Medulla oblongata (tissue), 1 donor: ENCODE measurements at regions not wholly inside any gene's neighbourhood (a gene's known extent, or its start where the extent isn't known, plus 50 kb on each side); places are given as distances from the start of the nearest gene placed in this dataset.
"Not testable (repeated sequence)": the region's sequence is repeated elsewhere in the genome, so short reads cannot be mapped to it uniquely, and the experiment has no call there.

Source experiments
- DNase-seq: peaks from one replicate; pipeline ENCODE4 v3.0.0-alpha.2; 2015; ENCODE audit errors: extremely low spot score

DNA sequence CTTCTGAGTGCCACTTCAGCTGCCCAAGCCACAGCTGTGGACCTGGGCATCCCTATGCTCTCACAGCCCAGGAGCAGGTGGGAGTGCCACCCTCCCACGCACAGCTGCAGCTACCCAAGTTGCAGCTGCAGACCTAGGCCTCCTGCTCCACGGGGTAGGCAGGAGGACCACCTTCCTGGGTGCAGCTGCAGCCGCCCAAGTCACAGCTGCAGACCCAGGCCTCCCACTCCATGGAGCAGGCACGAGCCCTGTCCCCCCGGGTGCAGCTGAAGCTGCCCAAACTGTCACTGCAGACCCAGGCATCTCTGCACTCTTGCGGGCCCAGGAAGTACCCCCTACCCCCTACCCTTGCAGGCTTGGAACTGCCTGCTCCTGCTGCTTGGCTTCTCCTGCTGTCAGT is 260.2 kb downstream of the XPNPEP1 start:
- DNase-seq = no peak

DNA sequence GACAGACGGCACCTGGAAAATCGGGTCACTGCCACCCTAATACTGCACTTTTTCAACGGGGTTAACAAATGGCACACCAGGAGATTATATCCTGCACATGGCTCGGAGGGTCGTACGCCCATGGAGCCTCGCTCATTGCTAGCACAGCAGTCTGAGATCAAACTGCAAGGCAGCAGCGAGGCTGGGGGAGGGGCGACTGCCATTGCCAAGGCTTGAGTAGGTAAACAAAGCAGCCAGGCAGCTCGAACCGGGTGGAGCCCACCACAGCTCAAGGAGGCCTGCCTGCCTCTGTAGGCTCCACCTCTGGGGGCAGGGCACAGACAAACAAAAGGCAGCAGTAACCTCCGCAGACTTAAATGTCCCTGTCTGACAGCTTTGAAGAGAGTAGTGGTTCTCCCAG is 270.7 kb downstream of the XPNPEP1 start:
- DNase-seq = not testable (repeated sequence)

DNA sequence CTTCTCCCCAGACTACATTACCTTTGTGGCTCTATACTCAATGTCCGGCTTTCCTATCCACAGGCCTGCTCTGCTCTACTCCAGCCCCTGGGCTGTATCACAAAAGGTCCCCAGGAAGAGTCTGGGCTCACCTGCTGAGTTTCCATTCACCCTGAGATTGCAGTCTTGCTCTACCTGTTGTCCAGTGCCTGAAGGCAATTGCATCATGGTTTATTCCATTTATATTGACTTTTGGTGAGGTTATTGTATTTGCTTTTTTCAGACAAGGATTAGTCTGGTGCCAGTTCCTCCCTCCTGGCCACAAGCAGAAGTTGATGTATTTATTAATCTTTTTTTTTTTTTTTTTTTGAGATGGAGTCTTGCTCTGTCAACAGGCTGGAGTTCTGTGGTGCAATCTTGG is 273.1 kb downstream of the XPNPEP1 start:
- DNase-seq = no peak

DNA sequence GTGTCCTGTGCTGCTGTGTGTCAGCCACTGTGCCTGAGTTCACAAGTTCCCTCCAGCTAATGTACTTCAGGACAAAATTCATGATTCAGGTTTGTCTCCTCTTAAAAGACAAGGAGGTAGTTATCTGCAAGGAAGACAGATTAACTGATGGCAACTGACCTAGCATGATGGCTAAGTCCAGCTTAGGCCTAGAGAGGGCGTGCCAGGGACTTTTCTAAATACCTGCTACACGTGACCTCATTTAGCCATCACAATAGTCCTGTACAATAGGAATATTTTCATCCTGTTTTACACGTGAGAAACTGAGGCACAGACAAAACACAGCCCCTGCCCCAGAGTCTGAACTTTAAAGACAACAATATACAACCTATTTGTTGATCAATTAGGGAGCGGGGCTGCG is 275.7 kb downstream of the XPNPEP1 start:
- DNase-seq = no peak

DNA sequence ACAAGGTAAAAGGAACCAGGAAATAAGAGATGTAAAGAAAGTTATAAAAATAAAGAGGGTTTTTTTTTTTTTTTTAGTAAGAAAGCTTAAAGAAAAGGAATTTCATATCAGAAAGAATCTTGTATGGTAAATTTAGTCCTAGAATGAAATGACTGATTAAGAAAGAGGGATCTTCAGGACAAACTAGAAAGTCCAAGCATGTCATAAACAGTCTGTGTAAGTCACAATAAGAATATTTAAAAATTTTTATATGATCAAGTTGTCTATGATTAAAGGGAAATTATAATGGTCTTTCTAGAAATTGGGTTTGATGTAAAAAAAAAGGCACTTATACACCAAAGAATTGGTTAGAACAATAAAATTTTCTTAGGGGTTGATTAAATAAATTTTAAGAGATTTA is 289.5 kb downstream of the XPNPEP1 start:
- no peak for DNase-seq

DNA sequence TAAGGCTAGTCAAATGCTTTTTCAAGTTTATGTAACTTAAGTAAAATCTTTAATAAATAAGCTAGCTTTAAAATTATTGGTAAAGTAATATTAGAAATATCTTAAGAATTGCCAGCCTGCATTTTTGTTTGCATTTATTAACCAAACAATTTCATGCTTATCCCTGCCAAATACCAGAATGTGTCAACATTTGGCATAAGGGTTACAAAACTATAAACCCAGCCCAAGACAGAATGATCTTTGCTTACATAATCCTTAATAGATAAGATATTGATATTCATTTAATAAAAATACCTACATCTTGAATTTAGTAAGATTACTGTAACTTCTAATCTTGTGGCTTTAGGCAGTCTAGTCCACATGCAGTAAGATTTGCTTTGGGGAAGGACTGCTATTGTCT is 290.3 kb downstream of the XPNPEP1 start:
- not testable (repeated sequence) for DNase-seq

DNA sequence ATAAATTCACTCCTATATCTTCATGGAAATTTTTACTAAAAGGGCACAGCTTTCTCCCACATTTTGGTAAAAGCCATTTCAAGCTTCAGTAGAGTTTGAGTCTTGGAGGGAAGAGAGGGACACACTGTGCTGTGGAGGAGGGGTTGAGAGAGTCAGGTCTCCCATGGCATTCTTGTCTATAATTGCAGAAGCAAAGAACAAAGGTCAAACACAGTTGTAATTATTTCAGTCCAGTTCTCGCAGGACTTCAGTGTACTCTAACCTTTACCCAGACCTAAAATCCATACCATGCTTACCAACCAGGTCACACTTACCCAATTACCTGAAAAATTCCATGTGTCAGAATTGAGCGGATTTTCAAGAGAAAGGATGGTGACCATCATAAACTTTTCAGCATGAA is 298.4 kb downstream of the XPNPEP1 start:
- DNase-seq = no peak

DNA sequence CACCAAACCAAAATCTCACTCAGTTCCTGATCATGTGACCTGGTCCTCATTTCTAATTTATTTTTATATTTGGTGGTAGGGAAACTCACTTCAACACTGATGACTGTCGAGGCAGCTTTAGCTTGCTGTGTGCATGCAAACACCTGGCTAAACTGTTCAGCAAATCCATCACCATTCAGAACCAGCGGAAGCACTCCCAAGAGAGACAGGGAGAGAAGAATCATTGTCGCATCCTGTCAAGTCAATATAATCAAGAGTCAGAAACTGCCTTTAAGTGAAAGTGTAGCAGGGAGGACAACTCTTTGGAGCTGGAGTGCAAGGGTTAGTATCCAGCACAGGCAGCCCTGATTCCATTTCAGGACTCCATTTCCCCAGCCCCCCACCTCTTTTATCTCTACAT is 300.7 kb downstream of the XPNPEP1 start:
- DNase-seq = no peak

DNA sequence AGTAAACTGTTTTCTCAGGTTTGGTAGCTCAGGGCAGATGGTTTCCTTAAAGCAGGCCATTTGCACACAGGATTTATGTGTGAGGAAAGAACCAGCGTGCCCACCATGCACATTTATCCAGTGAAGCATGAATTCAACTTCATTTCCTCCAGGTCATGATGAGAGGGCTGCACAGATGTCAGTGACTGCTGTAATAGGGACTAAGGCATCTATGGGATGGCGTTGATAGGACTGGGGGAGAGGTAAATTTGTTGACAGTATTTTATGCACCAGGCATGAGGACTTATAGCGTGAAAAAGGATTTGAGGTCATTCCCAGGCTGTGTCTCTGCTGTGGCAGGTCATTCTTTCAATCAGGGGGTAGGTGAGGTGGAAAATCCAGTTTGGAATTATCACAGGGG is 302.9 kb downstream of the XPNPEP1 start:
- no peak for DNase-seq

DNA sequence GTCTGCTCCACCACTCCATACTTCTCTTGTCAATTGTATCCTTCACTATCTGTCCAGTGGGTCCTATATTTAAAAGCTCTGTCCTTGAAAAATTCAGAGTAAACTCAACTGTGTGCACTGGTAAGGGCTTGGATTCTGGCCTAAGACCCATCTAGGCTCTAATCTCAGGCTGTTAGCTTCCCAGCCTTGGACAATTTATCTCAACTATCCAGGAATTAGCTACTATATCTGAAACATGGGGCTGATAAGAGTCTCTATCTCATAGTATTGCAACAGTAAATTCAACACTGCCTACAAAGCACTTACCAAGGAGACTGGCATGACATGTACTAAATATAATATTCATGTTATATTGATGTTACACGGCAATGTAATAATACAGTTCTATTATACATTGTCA is 303.4 kb downstream of the XPNPEP1 start:
- DNase-seq = no peak

DNA sequence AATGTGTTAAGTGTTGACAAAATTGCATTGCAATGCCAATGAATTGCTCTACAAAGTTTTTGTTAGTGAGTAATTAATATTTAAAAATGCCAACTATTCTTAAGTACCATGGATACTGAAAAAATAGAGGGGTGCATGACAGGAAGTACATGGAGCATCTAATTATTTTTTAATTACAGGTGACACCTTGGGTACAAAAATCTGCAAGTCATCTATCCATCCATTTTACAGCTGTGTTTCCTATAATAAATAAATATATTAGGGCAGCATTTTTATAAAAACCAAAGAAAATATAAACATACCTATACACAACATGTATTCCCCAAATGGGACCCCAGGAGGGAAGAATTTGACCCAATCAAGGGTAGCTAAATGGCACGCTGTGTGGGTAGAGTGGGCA is 304.6 kb downstream of the XPNPEP1 start:
- DNase-seq = no peak

DNA sequence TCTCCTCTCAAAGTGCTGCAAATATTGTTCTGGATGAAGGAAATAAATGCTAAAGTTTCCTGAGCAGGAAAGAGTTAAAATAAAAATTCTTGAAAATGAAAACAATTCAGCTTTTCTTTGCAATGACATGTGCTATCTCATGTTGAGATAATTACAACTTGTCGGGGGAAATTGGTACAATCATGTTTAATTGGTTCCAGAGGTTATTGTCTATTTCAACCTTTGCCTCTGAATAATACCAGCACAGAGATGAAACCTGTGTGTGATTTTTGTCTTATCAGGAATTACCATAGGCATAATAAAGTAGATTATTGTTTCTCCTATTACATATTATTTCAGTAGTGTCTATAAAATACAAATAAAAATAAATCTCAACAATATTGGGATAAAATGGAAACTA is 305.0 kb downstream of the XPNPEP1 start:
- DNase-seq = no peak

DNA sequence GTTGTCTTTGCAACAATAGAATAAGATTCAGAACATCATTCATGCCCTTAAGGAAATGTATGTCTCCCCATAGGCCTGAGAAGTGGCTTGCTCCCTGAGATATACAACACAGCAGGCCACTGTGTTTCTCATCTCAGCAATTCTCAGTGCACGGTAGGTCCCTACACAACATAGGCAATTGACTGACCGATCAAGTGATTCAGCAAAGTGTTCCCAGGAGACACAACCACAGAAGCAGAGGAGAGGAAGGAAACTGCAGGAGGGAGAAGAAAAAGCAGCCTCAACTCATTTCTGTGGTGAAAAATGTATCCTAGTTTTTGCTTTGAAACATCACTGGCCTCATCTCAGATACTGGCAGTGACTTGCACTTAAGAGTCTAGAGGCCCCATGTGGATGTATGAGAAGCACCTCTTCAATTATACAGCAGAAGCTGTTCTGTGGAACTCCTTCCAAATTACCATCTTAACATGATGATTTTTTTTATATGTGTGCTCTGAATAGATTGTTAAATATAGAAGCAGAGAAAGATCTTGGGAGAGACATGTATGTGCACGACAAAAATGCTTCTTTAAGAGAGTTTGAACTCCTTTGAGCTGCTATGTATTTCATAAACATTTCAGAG is 306.8 kb downstream of the XPNPEP1 start:
- no peak for DNase-seq

DNA sequence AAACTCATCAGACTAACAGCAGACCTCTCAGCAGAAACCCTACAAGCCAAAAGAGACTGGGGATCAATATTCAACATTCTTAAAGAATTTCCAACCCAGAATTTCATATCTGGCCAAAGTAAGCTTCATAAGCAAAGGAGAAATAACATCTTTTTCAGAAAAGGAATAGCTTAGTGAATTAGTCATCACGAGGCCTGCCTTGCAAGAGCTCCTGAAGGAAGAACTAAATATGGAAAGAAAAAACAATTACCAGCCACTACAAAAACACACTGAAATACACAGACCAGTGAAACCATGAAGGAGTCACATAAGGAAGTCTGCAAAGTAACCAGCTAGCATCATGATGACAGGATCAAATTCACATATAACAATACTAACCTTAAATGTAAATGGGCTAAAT is 328.0 kb downstream of the XPNPEP1 start:
- DNase-seq = not testable (repeated sequence)

DNA sequence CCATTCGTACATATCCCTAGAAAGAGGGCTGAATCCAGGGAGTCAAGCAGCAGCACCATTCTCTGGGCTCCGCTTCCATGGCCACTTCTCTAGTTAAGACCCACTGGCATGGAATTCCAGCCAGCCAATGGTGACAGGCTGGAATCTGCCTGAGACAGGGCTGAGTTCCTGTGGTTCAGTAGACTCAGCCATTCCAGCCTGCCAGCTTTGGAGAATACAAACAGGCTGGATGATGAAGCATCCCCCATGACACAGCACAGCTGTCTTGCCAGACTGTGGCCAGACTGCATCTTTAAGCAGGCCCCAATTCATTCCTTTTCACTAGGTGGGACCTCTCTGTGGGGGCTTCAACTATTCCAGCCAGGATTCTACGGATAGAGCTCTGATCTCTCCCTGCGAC is 329.6 kb downstream of the XPNPEP1 start:
- no peak for DNase-seq

DNA sequence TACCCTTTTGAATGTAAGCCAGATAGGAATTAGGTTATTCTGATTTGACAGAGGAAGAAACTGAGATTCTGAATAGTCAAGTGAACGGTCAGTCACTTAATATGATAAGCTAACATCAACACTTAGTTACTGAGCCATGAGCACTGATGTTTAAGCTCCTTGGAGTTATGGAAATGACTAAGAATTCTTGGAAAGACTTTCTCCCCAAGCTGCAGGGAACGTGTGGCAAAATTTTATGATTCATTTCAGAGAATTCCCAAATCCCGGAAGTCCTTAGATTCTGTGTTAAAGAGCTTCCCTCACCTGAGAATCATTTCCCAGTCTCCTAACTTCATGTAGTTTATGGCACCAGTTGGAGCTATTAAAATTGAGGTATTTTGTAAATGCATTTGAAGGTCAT is 330.9 kb downstream of the XPNPEP1 start:
- DNase-seq = no peak

DNA sequence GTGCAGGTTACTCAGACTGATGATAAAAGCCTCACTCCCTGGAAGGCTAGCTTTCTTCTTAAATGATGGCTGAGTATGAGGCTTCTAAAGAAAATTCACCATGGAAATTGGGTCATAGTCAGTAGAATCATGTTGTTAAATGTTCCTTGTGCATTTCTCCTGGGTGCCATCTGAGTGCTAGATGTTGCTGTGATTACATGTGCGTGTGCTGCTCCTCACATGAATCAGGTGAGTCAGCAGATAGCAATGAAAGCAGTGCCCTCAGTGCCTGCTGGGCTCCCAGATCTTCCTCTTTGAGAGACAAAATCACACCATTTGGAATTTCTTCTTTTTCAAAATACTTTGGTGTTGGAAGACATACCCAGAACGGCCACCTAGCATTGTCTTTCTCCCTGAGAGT is 331.7 kb downstream of the XPNPEP1 start:
- no peak for DNase-seq

DNA sequence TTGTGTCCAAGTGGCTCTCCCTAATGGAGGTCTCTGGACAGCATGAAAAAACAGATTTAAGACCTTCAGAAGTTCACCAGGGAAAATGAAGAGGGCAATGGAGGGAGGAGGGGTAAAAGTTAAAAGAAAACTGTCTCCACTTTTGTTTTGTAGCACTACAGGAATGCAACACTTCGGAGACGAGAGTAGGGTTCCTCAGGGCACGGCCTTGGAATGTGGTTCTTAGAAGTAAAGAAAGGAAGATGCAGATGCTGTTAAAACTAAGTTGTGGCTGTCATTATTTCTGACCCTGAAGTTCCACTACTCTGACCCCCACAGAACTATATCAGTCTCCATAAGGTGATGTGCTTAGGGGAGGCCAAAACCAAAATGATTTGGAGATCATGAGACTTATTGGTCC is 335.1 kb downstream of the XPNPEP1 start:
- no peak for DNase-seq

DNA sequence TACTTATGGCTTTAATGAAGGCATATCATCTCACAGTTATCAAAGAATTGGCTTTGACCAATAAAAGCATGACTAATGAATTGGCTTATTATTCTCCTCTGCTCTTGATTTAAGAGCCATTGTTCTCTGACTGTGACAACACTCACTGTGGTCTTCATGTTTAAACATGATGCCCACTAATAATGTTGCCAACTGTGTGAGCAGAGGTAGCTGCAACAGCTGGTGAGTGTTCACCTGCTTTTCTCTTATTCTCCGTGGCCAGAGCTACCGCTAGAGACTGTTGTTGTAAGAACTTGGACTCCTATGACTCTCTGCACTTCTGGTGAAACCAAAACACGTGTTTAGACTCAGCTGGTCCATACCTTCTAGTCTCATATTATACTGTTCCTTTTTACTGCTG is 335.9 kb downstream of the XPNPEP1 start:
- peak; percentile 5 for DNase-seq

DNA sequence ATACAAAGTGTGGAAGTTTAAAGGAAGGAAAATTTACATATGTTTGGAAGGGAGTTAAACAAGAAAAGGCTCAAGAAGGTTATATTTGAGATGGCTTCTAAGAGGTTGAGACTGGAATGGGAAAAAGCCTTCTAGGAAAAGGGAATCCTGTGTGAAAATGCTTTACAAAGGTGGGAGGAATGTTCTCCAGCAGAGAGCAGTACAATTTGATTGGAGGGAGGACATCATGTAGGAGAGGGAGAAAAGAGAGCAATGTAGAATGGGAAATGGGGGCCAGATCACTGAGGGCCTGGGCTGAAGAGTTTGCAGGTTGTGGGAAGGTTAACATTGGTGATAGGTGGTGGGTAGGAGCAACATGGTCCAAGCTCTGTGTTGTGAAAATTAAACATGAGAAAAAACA is 366.9 kb downstream of the XPNPEP1 start:
- no peak for DNase-seq

DNA sequence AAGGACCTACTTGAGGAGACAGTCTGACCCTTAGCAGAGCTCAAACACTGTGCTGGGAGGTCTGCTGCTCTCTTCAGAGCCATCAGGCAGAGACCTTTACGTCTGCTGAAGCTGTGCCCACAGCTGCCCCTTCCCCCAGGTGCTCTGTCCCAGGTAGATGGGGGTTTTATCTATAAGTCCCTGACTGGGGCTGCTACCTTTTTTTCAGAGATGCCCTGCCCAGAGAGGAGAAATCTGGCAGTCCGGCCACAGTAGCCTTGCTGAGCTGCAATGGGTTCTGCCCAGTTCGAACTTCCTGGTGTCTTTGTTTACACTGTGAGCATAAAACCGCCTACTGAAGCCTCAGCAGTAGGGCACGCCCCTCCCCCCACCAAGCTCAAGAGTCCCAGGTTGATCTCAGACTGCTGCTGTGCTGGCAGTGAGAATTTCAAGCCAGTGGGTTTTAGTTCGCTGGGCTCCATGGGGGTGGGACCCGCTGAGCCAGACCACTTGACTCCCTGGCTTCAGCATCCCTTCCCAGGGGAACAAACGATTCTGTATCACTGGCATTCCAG is 381.2 kb downstream of the XPNPEP1 start:
- DNase-seq = not testable (repeated sequence)

DNA sequence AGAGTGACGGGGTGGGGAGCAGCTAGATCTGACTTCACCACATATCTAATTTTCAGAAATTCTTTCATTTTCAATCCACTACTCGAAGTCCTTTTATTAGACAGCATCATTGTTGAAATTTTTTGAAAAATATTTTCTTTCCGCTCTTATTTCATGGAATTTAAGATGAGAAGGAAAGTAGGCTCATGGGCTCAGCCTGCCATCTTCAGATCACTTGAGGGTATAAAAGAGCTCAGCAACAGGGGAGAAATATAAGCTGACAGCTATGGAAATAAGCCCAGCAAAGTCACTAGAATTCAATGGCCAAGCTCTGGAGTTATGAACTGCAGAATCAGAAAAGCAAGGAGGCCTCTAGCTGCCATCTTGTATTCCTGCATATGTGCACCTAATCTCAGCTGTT is 389.1 kb downstream of the XPNPEP1 start:
- no peak for DNase-seq

DNA sequence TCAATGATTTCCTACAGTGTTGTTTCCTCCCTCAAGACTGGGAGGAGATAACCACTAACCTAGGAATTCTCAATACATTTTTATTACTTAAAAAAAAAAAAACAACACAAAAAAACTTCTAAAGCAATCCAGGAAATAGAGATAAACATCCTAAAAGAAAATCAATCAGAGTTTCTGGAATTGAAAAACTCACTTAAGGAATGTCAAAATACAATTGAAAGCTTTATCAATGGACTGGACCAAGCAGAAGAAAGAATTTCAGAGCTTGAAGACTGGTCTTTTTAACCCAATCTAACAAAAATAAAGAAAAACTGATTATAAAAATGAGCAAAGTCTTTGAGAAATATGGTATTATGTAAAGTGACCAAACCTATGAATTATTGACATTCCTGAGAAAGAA is 394.1 kb downstream of the XPNPEP1 start:
- DNase-seq = no peak

DNA sequence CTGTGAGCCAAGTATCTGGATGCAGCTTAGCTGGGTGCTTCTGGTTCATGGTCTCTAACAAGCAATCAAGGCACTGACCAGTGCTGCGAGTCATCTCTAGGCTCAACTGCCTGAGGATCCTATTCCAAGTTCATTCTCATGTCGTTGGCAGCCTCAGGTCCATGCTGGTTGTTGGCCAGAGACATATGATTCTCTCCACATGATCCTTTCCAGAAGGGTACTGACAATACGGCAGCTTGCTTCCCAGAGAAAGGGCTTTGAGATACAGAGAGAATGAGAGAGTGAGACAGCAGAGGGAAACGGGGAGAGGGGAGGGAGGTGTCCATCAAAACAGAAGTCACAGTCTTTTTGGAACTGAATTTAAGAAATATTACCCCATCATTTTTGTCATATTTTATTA is 405.6 kb downstream of the XPNPEP1 start:
- DNase-seq = no peak
